Endothelial cell of umbilical vein (primary cell): ENCODE measurements at regions not wholly inside any gene's neighbourhood (a gene's known extent, or its start where the extent isn't known, plus 50 kb on each side); places are given as distances from the start of the nearest gene placed in this dataset.

ENCODE experiments used
- BruUV-seq: library from RNA; stranded (reverse); fragments of 400-500 nt; replicated peaks from 2 replicates; lab custom pipeline; 2021; lab: Mats Ljungman, UMichigan
- CTCF ChIA-PET: fragments of 300-600, 350-600 bp; sonication (Branson Sonifier 250); formaldehyde crosslinking; loops from one replicate; lab custom pipeline; 2021; ENCODE audit warnings: antibody characterized with exemption, inconsistent platforms; lab: Charles Lee
- POLR2A ChIA-PET: fragments of 300-600, 350-600 bp; sonication (Branson Sonifier 250); formaldehyde crosslinking; loops from one replicate; lab custom pipeline; 2021; ENCODE audit warnings: antibody characterized with exemption, inconsistent platforms; lab: Charles Lee
- DNase-seq: peaks from one replicate; pipeline ENCODE4 v3.0.0-alpha.2; 2011; ENCODE audit warnings: low read depth, low spot score
- FAIRE-seq: peaks from 2 replicates; lab custom pipeline; 2011; peaks lifted over from hg19 to GRCh38; lab: Jason Lieb, UNC
- H2AFZ ChIP-seq: 2 replicates; pipeline ENCODE4 v1.6.0; 2012; ENCODE audit warnings: low read depth, low read length, control low read depth, inconsistent platforms
- H3K27ac ChIP-seq: 2 replicates; pipeline ENCODE4 v1.5.1; 2011; ENCODE audit warnings: low read depth, mild to moderate bottlenecking, control low read depth, low read length, moderate library complexity; ENCODE audit not compliant: insufficient read depth
- H3K27me3 ChIP-seq, 2 experiments: 2 replicates each; pipeline versions ENCODE4 v1.6.0 to v1.6.1; 2011; ENCODE audit warnings: low read length in 2 of 2, mixed read lengths in 1 of 2; ENCODE audit not compliant: control insufficient read depth in 2 of 2, insufficient read depth in 2 of 2
- H3K36me3 ChIP-seq, 2 experiments: 2 replicates in 1 of 2; 3 replicates in 1 of 2; pipeline ENCODE4 v1.5.1; 2011; ENCODE audit warnings: low read length in 2 of 2, mild to moderate bottlenecking in 1 of 2, moderate library complexity in 1 of 2; ENCODE audit not compliant: control insufficient read depth in 2 of 2, insufficient read depth in 2 of 2; ENCODE audit errors: extremely low read depth in 1 of 2
- H3K4me1 ChIP-seq: 3 replicates; pipeline ENCODE4 v1.5.1; 2011; ENCODE audit warnings: mild to moderate bottlenecking, low read length; ENCODE audit not compliant: control insufficient read depth, insufficient read depth; ENCODE audit errors: extremely low read depth
- H3K4me2 ChIP-seq: 2 replicates; pipeline ENCODE4 v1.6.1; 2011; ENCODE audit warnings: low read length, control low read depth, mixed read lengths; ENCODE audit not compliant: insufficient read depth
- H3K4me3 ChIP-seq, 3 experiments: fragments of 200-600 bp in 1 of 3; sonication (generic), shearing (Covaris generic) in 1 of 3; replicated peaks in 1 of 3; 2 replicates each; pipeline ENCODE4 v1.5.1; 2011 to 2016; ENCODE audit warnings: control low read depth in 3 of 3, low read length in 3 of 3, mild to moderate bottlenecking in 2 of 3, inconsistent platforms in 1 of 3, low read depth in 1 of 3, moderate library complexity in 1 of 3; ENCODE audit not compliant: insufficient read depth in 1 of 3
- H3K79me2 ChIP-seq: 2 replicates; pipeline ENCODE4 v1.6.0; 2012; ENCODE audit warnings: low read length, inconsistent platforms; ENCODE audit not compliant: control insufficient read depth, insufficient read depth
- H3K9ac ChIP-seq: replicated peaks from 2 replicates; pipeline ENCODE3; 2011; ENCODE audit warnings: low read length, control low read depth; ENCODE audit not compliant: insufficient read depth; ENCODE audit errors: extremely low read depth
- H3K9me1 ChIP-seq: replicated peaks from 3 replicates; pipeline ENCODE4 v1.6.0; 2011; ENCODE audit warnings: mild to moderate bottlenecking, low read length; ENCODE audit not compliant: control insufficient read depth, insufficient read depth; ENCODE audit errors: extremely low read depth
- H3K9me3 ChIP-seq: replicated peaks from 2 replicates; pipeline ENCODE4 v1.5.1; 2012; ENCODE audit warnings: low read length, inconsistent platforms; ENCODE audit not compliant: control insufficient read depth, insufficient read depth
- H4K20me1 ChIP-seq: replicated peaks from 2 replicates; pipeline ENCODE3; 2011; ENCODE audit warnings: mild to moderate bottlenecking, low read length; ENCODE audit not compliant: control insufficient read depth, insufficient read depth; ENCODE audit errors: extremely low read depth
- EZH2 ChIP-seq: IDR thresholded peaks from 2 replicates; pipeline ENCODE4 v1.6.1; 2012; ENCODE audit warnings: borderline replicate concordance, low read depth, mild to moderate bottlenecking, moderate library complexity, low read length, inconsistent platforms; ENCODE audit not compliant: severe bottlenecking
- FOS ChIP-seq: IDR thresholded peaks from 2 replicates; pipeline ENCODE4 v1.6.1; 2011; ENCODE audit warnings: mild to moderate bottlenecking, low read length, moderate library complexity, borderline replicate concordance; ENCODE audit not compliant: insufficient read depth
- GATA2 ChIP-seq: IDR thresholded peaks from 2 replicates; pipeline ENCODE4 v1.7.0; 2011; ENCODE audit warnings: low read depth, mild to moderate bottlenecking, moderate library complexity, mixed read lengths, low read length; ENCODE audit not compliant: insufficient read length, insufficient read depth
- JUN ChIP-seq: IDR thresholded peaks from 2 replicates; pipeline ENCODE4 v1.6.1; 2011; ENCODE audit warnings: borderline replicate concordance, low read depth; ENCODE audit not compliant: insufficient read length, insufficient read depth
- MYC ChIP-seq: IDR thresholded peaks from one replicate; pipeline ENCODE4 v1.6.1; 2011; ENCODE audit warnings: mild to moderate bottlenecking, low read depth, low read length
- POLR2A ChIP-seq: IDR thresholded peaks from 2 replicates; pipeline ENCODE4 v1.6.1; 2012; ENCODE audit warnings: low read depth, mild to moderate bottlenecking, control low read depth, low read length
- POLR2AphosphoS5 ChIP-seq: IDR thresholded peaks from 2 replicates; pipeline ENCODE4 v1.6.1; 2012; ENCODE audit warnings: low read depth, mild to moderate bottlenecking, control low read depth, low read length, moderate library complexity; ENCODE audit not compliant: insufficient read depth
- dilution Hi-C: fragments of 300-500 bp; cut with MboI; formaldehyde crosslinking; loops from one replicate; pipeline ENCODE4 v1.15.0; 2019; ENCODE audit warnings: low sequenced_read_pairs; ENCODE audit not compliant: extremely low pct_ligation_motif_present
- intact Hi-C: fragments of 100-400 bp; cut with micrococcal nuclease; formaldehyde crosslinking; loops from one replicate; pipeline ENCODE4 v1.10.0; 2022
- TF ChIP-seq, protein P1 (sequence below), 2 donors: IDR thresholded peaks; 1 replicate in 1 of 2; 2 replicates in 1 of 2; pipeline ENCODE4 v1.5.1; 2011; ENCODE audit warnings: low read length in 2 of 2, mild to moderate bottlenecking in 2 of 2, moderate library complexity in 2 of 2, control low read depth in 1 of 2, inconsistent platforms in 1 of 2, low read depth in 1 of 2; ENCODE audit not compliant: insufficient read depth in 1 of 2; ENCODE audit errors: extremely low read depth in 1 of 2
- TF ChIP-seq, protein P2 (sequence below): IDR thresholded peaks from 2 replicates; pipeline ENCODE4 v1.6.1; 2011; ENCODE audit not compliant: insufficient read depth, insufficient read length

DNA sequence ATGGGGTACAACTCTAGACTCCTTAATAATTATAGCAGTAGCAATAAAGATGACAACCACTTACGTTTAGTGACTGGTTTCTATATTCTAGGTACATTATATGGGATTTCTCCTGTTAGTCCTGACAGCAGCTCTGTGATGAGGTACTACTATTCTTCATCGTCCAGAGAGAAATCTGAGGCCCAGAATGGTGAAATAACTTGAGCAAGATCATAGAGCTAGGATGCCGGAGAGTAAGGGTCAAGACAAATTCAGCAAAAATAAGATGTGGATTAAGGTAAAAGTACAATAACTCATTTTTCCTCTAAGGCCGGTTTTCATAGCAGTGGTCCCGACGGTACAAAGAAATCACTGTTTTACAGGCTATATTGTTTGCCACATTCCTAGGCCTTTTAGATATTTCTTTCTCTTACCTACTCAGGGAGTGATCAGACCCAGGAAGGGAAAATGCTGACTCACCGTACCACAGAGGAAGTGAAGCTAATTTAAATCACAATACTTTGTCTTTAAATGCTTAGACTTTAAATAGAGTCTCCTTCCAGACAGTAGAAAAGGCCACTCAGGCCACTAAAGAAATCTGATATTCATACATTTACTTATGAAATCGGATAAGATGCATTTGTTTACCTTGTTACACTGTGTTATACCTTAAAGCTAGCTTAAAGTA is 2023.0 kb upstream of the AGA start:
- Histone ChIP-seq H3K9me1 (no peaks in the 10 kb centered on the region), H4K20me1 (no peaks in the 10 kb centered on the region), H3K27ac (no peak overlapping the region), H3K4me1 (no peaks in the 10 kb centered on the region), H3K27me3 (no peaks in the 10 kb centered on the region), H2AFZ (no peak overlapping the region), H3K4me2 (no peak overlapping the region), H3K36me3 (no peaks in the 10 kb centered on the region), H3K9me3 (no peaks in the 10 kb centered on the region), H3K79me2 (no peaks in the 10 kb centered on the region), H3K9ac (no peak overlapping the region), H3K4me3 (no peak overlapping the region)
- intact Hi-C loops: no loop called here
- no peak for FAIRE-seq
- CTCF ChIA-PET: no interaction called here
- POLR2A ChIA-PET: no interaction called here
- BruUV-seq: no TSS peak
- dilution Hi-C loops: no loop called here
- no peak for DNase-seq
- no peak for TF ChIP-seq JUN
- TF ChIP-seq, protein P1, sequence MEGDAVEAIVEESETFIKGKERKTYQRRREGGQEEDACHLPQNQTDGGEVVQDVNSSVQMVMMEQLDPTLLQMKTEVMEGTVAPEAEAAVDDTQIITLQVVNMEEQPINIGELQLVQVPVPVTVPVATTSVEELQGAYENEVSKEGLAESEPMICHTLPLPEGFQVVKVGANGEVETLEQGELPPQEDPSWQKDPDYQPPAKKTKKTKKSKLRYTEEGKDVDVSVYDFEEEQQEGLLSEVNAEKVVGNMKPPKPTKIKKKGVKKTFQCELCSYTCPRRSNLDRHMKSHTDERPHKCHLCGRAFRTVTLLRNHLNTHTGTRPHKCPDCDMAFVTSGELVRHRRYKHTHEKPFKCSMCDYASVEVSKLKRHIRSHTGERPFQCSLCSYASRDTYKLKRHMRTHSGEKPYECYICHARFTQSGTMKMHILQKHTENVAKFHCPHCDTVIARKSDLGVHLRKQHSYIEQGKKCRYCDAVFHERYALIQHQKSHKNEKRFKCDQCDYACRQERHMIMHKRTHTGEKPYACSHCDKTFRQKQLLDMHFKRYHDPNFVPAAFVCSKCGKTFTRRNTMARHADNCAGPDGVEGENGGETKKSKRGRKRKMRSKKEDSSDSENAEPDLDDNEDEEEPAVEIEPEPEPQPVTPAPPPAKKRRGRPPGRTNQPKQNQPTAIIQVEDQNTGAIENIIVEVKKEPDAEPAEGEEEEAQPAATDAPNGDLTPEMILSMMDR (IDR thresholded peaks at IDR 0.05; ENCODE audit: extremely low read depth in 1 of 2, insufficient read depth in 1 of 2, low read depth in 1 of 2, low read length in 2 of 2): no peak
- no peak for TF ChIP-seq POLR2AphosphoS5
- no peak for TF ChIP-seq FOS
- TF ChIP-seq POLR2A: no peak
- TF ChIP-seq, protein P2, sequence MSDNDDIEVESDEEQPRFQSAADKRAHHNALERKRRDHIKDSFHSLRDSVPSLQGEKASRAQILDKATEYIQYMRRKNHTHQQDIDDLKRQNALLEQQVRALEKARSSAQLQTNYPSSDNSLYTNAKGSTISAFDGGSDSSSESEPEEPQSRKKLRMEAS: no peak
- no peak for TF ChIP-seq EZH2
- no peak for TF ChIP-seq GATA2
- no peak for TF ChIP-seq MYC
